Epithelial cell of esophagus (primary cell): ENCODE measurements at regions not wholly inside any gene's neighbourhood (a gene's known extent, or its start where the extent isn't known, plus 50 kb on each side); places are given as distances from the start of the nearest gene placed in this dataset.

Experiments used
- DNase-seq: peaks from one replicate; pipeline ENCODE4 v3.0.0; 2010; ENCODE audit warnings: low read depth
- H3K4me3 ChIP-seq: 2 replicates; pipeline ENCODE4 v1.5.1; 2011; ENCODE audit warnings: mild to moderate bottlenecking, low read length, control low read depth
- CTCF ChIP-seq: IDR thresholded peaks from 2 replicates; pipeline ENCODE4 v1.5.1; 2011; ENCODE audit warnings: low read depth, mild to moderate bottlenecking, low read length, control low read depth, inconsistent platforms; ENCODE audit not compliant: insufficient read depth; ENCODE audit errors: missing control alignments

GRCh38 chr20:60224914-60225313 lies 266.7 kb downstream of the CDH26 start:
- no peak overlapping the region for H3K4me3 ChIP-seq
- DNase-seq, result peak; percentile 14
- peak; percentile 22 for TF ChIP-seq CTCF

- TF ChIP-seq CTCF, result no peak
- peak; percentile 31 for DNase-seq
- H3K4me3 ChIP-seq, result no peak overlapping the region
Observed at GRCh38 chr20:60228255-60228654, 270.0 kb downstream of the CDH26 start.

- no peak for TF ChIP-seq CTCF
- DNase-seq, result no peak
- no peak overlapping the region for H3K4me3 ChIP-seq
Observed at GRCh38 chr20:60232380-60232779, 274.2 kb downstream of the CDH26 start.

- no peak for DNase-seq
- no peak overlapping the region for H3K4me3 ChIP-seq
- TF ChIP-seq CTCF, result no peak
Observed at GRCh38 chr20:60233018-60233630, 274.9 kb downstream of the CDH26 start.

GRCh38 chr20:60236613-60237012 lies 278.4 kb downstream of the CDH26 start:
- H3K4me3 ChIP-seq, result no peak overlapping the region
- DNase-seq, result no peak
- TF ChIP-seq CTCF, result no peak

GRCh38 chr20:60237981-60238380 lies 279.8 kb downstream of the CDH26 start:
- DNase-seq, result no peak
- no peak for TF ChIP-seq CTCF
- no peak overlapping the region for H3K4me3 ChIP-seq

- no peak overlapping the region for H3K4me3 ChIP-seq
- no peak for TF ChIP-seq CTCF
- no peak for DNase-seq
Observed at GRCh38 chr20:60238992-60239660, 280.9 kb downstream of the CDH26 start.
